ENCODE measurements at regions not wholly inside any gene's neighbourhood (a gene's known extent, or its start where the extent isn't known, plus 50 kb on each side); places are given as distances from the start of the nearest gene placed in this dataset.
"Not testable (repeated sequence)": the region's sequence is repeated elsewhere in the genome, so short reads cannot be mapped to it uniquely, and the experiment has no call there.

- H3K9ac ChIP-seq (replicated peaks in 1 of 4; ENCODE audit: extremely low read depth in 1 of 4, low read depth in 3 of 4, low read length in 3 of 4); H3K79me1 ChIP-seq (ENCODE audit: low read depth, low read length); H3K27ac ChIP-seq (ENCODE audit: low read depth, low read length); H4K5ac ChIP-seq (ENCODE audit: insufficient read length, low read depth, low read length); H3K23me2 ChIP-seq (ENCODE audit: low read depth, low read length); H2AK5ac ChIP-seq (ENCODE audit: low read depth, low read length); H3K36me3 ChIP-seq (ENCODE audit: control insufficient read depth in 2 of 4, insufficient read depth in 4 of 4, low read length in 3 of 4); H4K8ac ChIP-seq (ENCODE audit: extremely low read depth, insufficient read depth, low read length); H2BK20ac ChIP-seq (ENCODE audit: low read length); POLR2A ChIA-PET (ENCODE audit: partially characterized antibody); H3K9me3 ChIP-seq (ENCODE audit: insufficient read depth in 2 of 2, low read depth in 1 of 2, low read length in 1 of 2); H2BK12ac ChIP-seq (ENCODE audit: low read depth, low read length); H2BK120ac ChIP-seq (replicated peaks; ENCODE audit: low read depth, low read length); H3K14ac ChIP-seq (ENCODE audit: insufficient read length); FAIRE-seq; H3K56ac ChIP-seq (replicated peaks; ENCODE audit: insufficient read length, low read depth, low read length); H3K27me3 ChIP-seq (replicated peaks in 1 of 4; ENCODE audit: control insufficient read depth in 3 of 4, extremely low read depth in 1 of 4, insufficient read depth in 3 of 4, low read length in 3 of 4); DNase-seq (ENCODE audit: low read depth in 1 of 2, low spot score in 2 of 2); H3K4me1 ChIP-seq (replicated peaks in 1 of 4; ENCODE audit: control insufficient read depth in 3 of 4, insufficient read depth in 4 of 4, low read length in 3 of 4); H2BK5ac ChIP-seq (ENCODE audit: low read depth, low read length); H3K4ac ChIP-seq (replicated peaks; ENCODE audit: insufficient read length, low read depth, low read length); H3K79me2 ChIP-seq (ENCODE audit: control insufficient read depth in 1 of 2, insufficient read depth in 2 of 2, low read length in 2 of 2); H3K23ac ChIP-seq (ENCODE audit: insufficient read length); H4K91ac ChIP-seq (replicated peaks; ENCODE audit: insufficient read length, low read length); H2AFZ ChIP-seq (ENCODE audit: low read length); H4K20me1 ChIP-seq (replicated peaks in 1 of 2; ENCODE audit: control insufficient read depth in 1 of 2, insufficient read depth in 2 of 2, low read length in 2 of 2); H3K4me3 ChIP-seq (ENCODE audit: extremely low read depth in 1 of 4, insufficient read depth in 2 of 4, low read depth in 3 of 4, low read length in 4 of 4); H3K4me2 ChIP-seq (ENCODE audit: insufficient read depth in 1 of 2, low read depth in 2 of 2, low read length in 2 of 2); H3K18ac ChIP-seq (ENCODE audit: extremely low read depth, low read length); H2BK15ac ChIP-seq (ENCODE audit: low read length): not testable (repeated sequence)
- 100% methylated on average over 1 of the region's 1 CpG; no CpG with 5 or more reads in 1 of the 2 experiments for WGBS, 2 experiments (ENCODE audit: extremely low coverage in 1 of 2, insufficient coverage in 1 of 2, insufficient read length in 1 of 2, insufficient replicate concordance in 2 of 2, low coverage in 1 of 2, low lambda C conversion rate in 2 of 2, missing lambda C conversion rate in 1 of 2)
- CTCF ChIA-PET (ENCODE audit: partially characterized antibody) = interaction anchor here (0.7 kb wide), 1 partner anchor 65 kb away, joined by 3 read pairs; no protein-coding TSS in a partner anchor
Measured at GRCh38 chr4:148533851-148534250, 91.6 kb upstream of the NR3C2 start.

Measured in H1 (cell line).